ENCODE measurements at regions not wholly inside any gene's neighbourhood (a gene's known extent, or its start where the extent isn't known, plus 50 kb on each side); places are given as distances from the start of the nearest gene placed in this dataset.

- no peak for TF ChIP-seq NBN (IDR thresholded peaks at IDR 0.05)
- TF ChIP-seq CTCF (IDR thresholded peaks at IDR 0.05 in 2 of 3, conservative IDR thresholded peaks at IDR 0.05 in 1 of 3; ENCODE audit: control insufficient read depth in 2 of 3, extremely low read depth in 1 of 3, insufficient read depth in 1 of 3, low read depth in 3 of 3, low read length in 3 of 3) = no peak
- no peak for TF ChIP-seq RFX5 (IDR thresholded peaks at IDR 0.05; ENCODE audit: low read depth, low read length)
- TF ChIP-seq SIX5 (IDR thresholded peaks at IDR 0.05; ENCODE audit: low read depth, low read length, severe bottlenecking) = no peak
- no peak for TF ChIP-seq POLR2A (IDR thresholded peaks at IDR 0.05; ENCODE audit: low read depth, low read length)
- no peak for TF ChIP-seq NFYB (IDR thresholded peaks at IDR 0.05; ENCODE audit: insufficient read depth, low read depth, low read length)
- no peak for TF ChIP-seq TCF3 (IDR thresholded peaks at IDR 0.05; ENCODE audit: borderline replicate concordance, insufficient read depth, low read depth, low read length)
- TF ChIP-seq ZNF24 (IDR thresholded peaks at IDR 0.05) = no peak
- no peak for TF ChIP-seq ZBTB4 (CRISPR knock-in tag; IDR thresholded peaks at IDR 0.05)
- no peak for TF ChIP-seq ZNF384 (IDR thresholded peaks at IDR 0.05; ENCODE audit: borderline replicate concordance, low read depth, low read length)
Observed at GRCh38 chr2:161481619-161482018, 65.5 kb downstream of the TBR1 start.

All from GM12878 (cell line).